Activated T-cell treated with anti-CD3 and anti-CD28 coated beads, Interleukin-2, amount 50 U/mL, for 24 hours (primary cell): ENCODE measurements at regions not wholly inside any gene's neighbourhood (a gene's known extent, or its start where the extent isn't known, plus 50 kb on each side); places are given as distances from the start of the nearest gene placed in this dataset.

Source experiments
- DNase-seq: peaks from one replicate; pipeline ENCODE4 v3.0.0-alpha.2; 2020
- H3K27ac Mint-ChIP-seq: 2 replicates; pipeline ENCODE4 v1.8.0; 2020; ENCODE audit warnings: mild to moderate bottlenecking, mixed read lengths
- H3K27me3 Mint-ChIP-seq: 2 replicates; pipeline ENCODE4 v1.8.0; 2020; ENCODE audit warnings: mixed read lengths
- H3K36me3 Mint-ChIP-seq: 2 replicates; pipeline ENCODE4 v1.8.0; 2020; ENCODE audit warnings: low read depth, mixed read lengths
- H3K4me1 Mint-ChIP-seq: 2 replicates; pipeline ENCODE4 v1.8.0; 2020; ENCODE audit warnings: low read depth, mixed read lengths
- H3K4me3 Mint-ChIP-seq: 2 replicates; pipeline ENCODE4 v1.8.0; 2020; ENCODE audit warnings: mild to moderate bottlenecking, moderate library complexity, mixed read lengths
- H3K9me3 Mint-ChIP-seq: 2 replicates; pipeline ENCODE4 v1.8.0; 2020; ENCODE audit warnings: mixed read lengths

- no peak for DNase-seq
- Mint-ChIP-seq H3K9me3 (no peaks in the 10 kb centered on the region), H3K4me1 (peaks cover 9% of the 10 kb centered on the region), H3K36me3 (no peaks in the 10 kb centered on the region), H3K27ac (no peak overlapping the region), H3K4me3 (no peak overlapping the region), H3K27me3 (peaks cover 18% of the 10 kb centered on the region)
Observed at GRCh38 chr1:8139941-8140340, 113.8 kb upstream of the ERRFI1 start.

GRCh38 chr1:8139383-8139782, 113.3 kb upstream of the ERRFI1 start:
- Mint-ChIP-seq H3K27ac (no peak overlapping the region), H3K36me3 (no peaks in the 10 kb centered on the region), H3K4me3 (no peak overlapping the region), H3K27me3 (peaks cover 23% of the 10 kb centered on the region), H3K9me3 (no peaks in the 10 kb centered on the region), H3K4me1 (peaks cover 10% of the 10 kb centered on the region)
- no peak for DNase-seq

GRCh38 chr1:8138673-8139072, 112.6 kb upstream of the ERRFI1 start:
- H3K27me3 Mint-ChIP-seq: peaks cover 22% of the 10 kb centered on the region
- H3K4me1 Mint-ChIP-seq: peaks cover 10% of the 10 kb centered on the region
- no peaks in the 10 kb centered on the region for H3K9me3 Mint-ChIP-seq
- no peaks in the 10 kb centered on the region for H3K36me3 Mint-ChIP-seq
- DNase-seq: no peak
- no peak overlapping the region for H3K4me3 Mint-ChIP-seq
- H3K27ac Mint-ChIP-seq: no peak overlapping the region

- Mint-ChIP-seq H3K36me3 (no peaks in the 10 kb centered on the region), H3K4me3 (no peak overlapping the region), H3K9me3 (no peaks in the 10 kb centered on the region), H3K4me1 (peaks cover 6% of the 10 kb centered on the region), H3K27me3 (peaks cover 23% of the 10 kb centered on the region), H3K27ac (no peak overlapping the region)
- DNase-seq: no peak
Observed at GRCh38 chr1:8137481-8138244, 111.6 kb upstream of the ERRFI1 start.

GRCh38 chr1:8136766-8137165, 110.7 kb upstream of the ERRFI1 start:
- Mint-ChIP-seq H3K4me1 (peaks cover 6% of the 10 kb centered on the region), H3K27me3 (peaks cover 26% of the 10 kb centered on the region), H3K4me3 (no peak overlapping the region), H3K27ac (no peak overlapping the region), H3K9me3 (no peaks in the 10 kb centered on the region), H3K36me3 (no peaks in the 10 kb centered on the region)
- no peak for DNase-seq

GRCh38 chr1:8135250-8135649, 109.1 kb upstream of the ERRFI1 start:
- DNase-seq: no peak
- Mint-ChIP-seq H3K36me3 (no peaks in the 10 kb centered on the region), H3K27me3 (peaks cover 26% of the 10 kb centered on the region), H3K9me3 (no peaks in the 10 kb centered on the region), H3K4me1 (peaks cover 6% of the 10 kb centered on the region), H3K27ac (no peak overlapping the region), H3K4me3 (no peak overlapping the region)

GRCh38 chr1:8134546-8135235, 108.6 kb upstream of the ERRFI1 start:
- Mint-ChIP-seq H3K27me3 (peaks cover 26% of the 10 kb centered on the region), H3K9me3 (no peaks in the 10 kb centered on the region), H3K27ac (no peak overlapping the region), H3K4me3 (no peak overlapping the region), H3K36me3 (no peaks in the 10 kb centered on the region), H3K4me1 (peaks cover 6% of the 10 kb centered on the region)
- no peak for DNase-seq

- no peaks in the 10 kb centered on the region for H3K9me3 Mint-ChIP-seq
- peaks cover 26% of the 10 kb centered on the region for H3K27me3 Mint-ChIP-seq
- H3K4me1 Mint-ChIP-seq: peaks cover 6% of the 10 kb centered on the region
- DNase-seq: no peak
- H3K27ac Mint-ChIP-seq: no peak overlapping the region
- no peak overlapping the region for H3K4me3 Mint-ChIP-seq
- no peaks in the 10 kb centered on the region for H3K36me3 Mint-ChIP-seq
Observed at GRCh38 chr1:8133657-8134430, 107.7 kb upstream of the ERRFI1 start.

- peaks cover 26% of the 10 kb centered on the region for H3K27me3 Mint-ChIP-seq
- H3K27ac Mint-ChIP-seq: no peak overlapping the region
- H3K36me3 Mint-ChIP-seq: no peaks in the 10 kb centered on the region
- no peak overlapping the region for H3K4me3 Mint-ChIP-seq
- H3K9me3 Mint-ChIP-seq: no peaks in the 10 kb centered on the region
- DNase-seq: no peak
- peaks cover 6% of the 10 kb centered on the region for H3K4me1 Mint-ChIP-seq
Observed at GRCh38 chr1:8133190-8133589, 107.1 kb upstream of the ERRFI1 start.

GRCh38 chr1:8127171-8127641, 101.1 kb upstream of the ERRFI1 start:
- H3K4me1 Mint-ChIP-seq: peaks cover 3% of the 10 kb centered on the region
- no peak for DNase-seq
- no peaks in the 10 kb centered on the region for H3K36me3 Mint-ChIP-seq
- peaks cover 6% of the 10 kb centered on the region for H3K27me3 Mint-ChIP-seq
- H3K9me3 Mint-ChIP-seq: no peaks in the 10 kb centered on the region
- H3K4me3 Mint-ChIP-seq: no peak overlapping the region
- no peak overlapping the region for H3K27ac Mint-ChIP-seq

- Mint-ChIP-seq H3K36me3 (no peaks in the 10 kb centered on the region), H3K27ac (no peak overlapping the region), H3K4me1 (peaks cover 17% of the 10 kb centered on the region), H3K4me3 (no peak overlapping the region), H3K27me3 (peaks cover 18% of the 10 kb centered on the region), H3K9me3 (no peaks in the 10 kb centered on the region)
- no peak for DNase-seq
Observed at GRCh38 chr1:8122477-8123407, 96.6 kb upstream of the ERRFI1 start.

- Mint-ChIP-seq H3K36me3 (no peaks in the 10 kb centered on the region), H3K9me3 (no peaks in the 10 kb centered on the region), H3K4me3 (no peak overlapping the region), H3K27ac (no peak overlapping the region), H3K4me1 (peaks cover 17% of the 10 kb centered on the region), H3K27me3 (peaks cover 18% of the 10 kb centered on the region)
- no peak for DNase-seq
Observed at GRCh38 chr1:8122160-8122476, 96.0 kb upstream of the ERRFI1 start.

- Mint-ChIP-seq H3K4me3 (no peak overlapping the region), H3K9me3 (no peaks in the 10 kb centered on the region), H3K36me3 (no peaks in the 10 kb centered on the region), H3K27me3 (peaks cover 18% of the 10 kb centered on the region), H3K4me1 (peaks cover 17% of the 10 kb centered on the region), H3K27ac (no peak overlapping the region)
- DNase-seq: no peak
Observed at GRCh38 chr1:8121261-8122159, 95.4 kb upstream of the ERRFI1 start.
